ENCODE measurements at regions not wholly inside any gene's neighbourhood (a gene's known extent, or its start where the extent isn't known, plus 50 kb on each side); places are given as distances from the start of the nearest gene placed in this dataset.

- no peak overlapping the region for H3K4me3 ChIP-seq (ENCODE audit: low read depth, low read length)
- H2AFZ ChIP-seq: no peak overlapping the region
- TF ChIP-seq CTCF (IDR thresholded peaks at IDR 0.05): no peak
- H3K36me3 ChIP-seq (ENCODE audit: control insufficient read depth, insufficient read depth, low read length): no peaks in the 10 kb centered on the region
- H3K9me3 ChIP-seq (ENCODE audit: control insufficient read depth, low read length): no peaks in the 10 kb centered on the region
- no peaks in the 10 kb centered on the region for H3K79me2 ChIP-seq
- no peak overlapping the region for H3K4me2 ChIP-seq (ENCODE audit: low read length)
- H3K4me1 ChIP-seq: no peaks in the 10 kb centered on the region
- H3K9ac ChIP-seq: no peak overlapping the region
- H3K27ac ChIP-seq: no peak overlapping the region
- no peaks in the 10 kb centered on the region for H3K27me3 ChIP-seq (ENCODE audit: control insufficient read depth, insufficient read depth, low read length)
Observed at GRCh38 chr4:12933760-12934221, 550.3 kb downstream of the RAB28 start.

- no peaks in the 10 kb centered on the region for H3K9me3 ChIP-seq (ENCODE audit: control insufficient read depth, low read length)
- no peak overlapping the region for H3K9ac ChIP-seq
- no peak overlapping the region for H3K4me2 ChIP-seq (ENCODE audit: low read length)
- H2AFZ ChIP-seq: no peak overlapping the region
- H3K4me3 ChIP-seq (ENCODE audit: low read depth, low read length): no peak overlapping the region
- H3K27me3 ChIP-seq (ENCODE audit: control insufficient read depth, insufficient read depth, low read length): no peaks in the 10 kb centered on the region
- H3K4me1 ChIP-seq: no peaks in the 10 kb centered on the region
- no peak overlapping the region for H3K27ac ChIP-seq
- H3K79me2 ChIP-seq: no peaks in the 10 kb centered on the region
- H3K36me3 ChIP-seq (ENCODE audit: control insufficient read depth, insufficient read depth, low read length): no peaks in the 10 kb centered on the region
- no peak for TF ChIP-seq CTCF (IDR thresholded peaks at IDR 0.05)
Observed at GRCh38 chr4:12932203-12932788, 551.8 kb downstream of the RAB28 start.

GRCh38 chr4:12929784-12930183 lies 554.4 kb downstream of the RAB28 start:
- H3K27me3 ChIP-seq (ENCODE audit: control insufficient read depth, insufficient read depth, low read length): no peaks in the 10 kb centered on the region
- no peaks in the 10 kb centered on the region for H3K36me3 ChIP-seq (ENCODE audit: control insufficient read depth, insufficient read depth, low read length)
- H3K9me3 ChIP-seq (ENCODE audit: control insufficient read depth, low read length): no peaks in the 10 kb centered on the region
- no peak overlapping the region for H3K9ac ChIP-seq
- H3K4me3 ChIP-seq (ENCODE audit: low read depth, low read length): no peak overlapping the region
- H3K79me2 ChIP-seq: no peaks in the 10 kb centered on the region
- H3K27ac ChIP-seq: no peak overlapping the region
- H3K4me2 ChIP-seq (ENCODE audit: low read length): no peak overlapping the region
- TF ChIP-seq CTCF (IDR thresholded peaks at IDR 0.05): no peak
- no peak overlapping the region for H2AFZ ChIP-seq
- no peaks in the 10 kb centered on the region for H3K4me1 ChIP-seq

- no peak for TF ChIP-seq CTCF (IDR thresholded peaks at IDR 0.05)
- H3K4me1 ChIP-seq: no peaks in the 10 kb centered on the region
- H3K4me3 ChIP-seq (ENCODE audit: low read depth, low read length): no peak overlapping the region
- no peak overlapping the region for H2AFZ ChIP-seq
- no peaks in the 10 kb centered on the region for H3K79me2 ChIP-seq
- H3K27me3 ChIP-seq (ENCODE audit: control insufficient read depth, insufficient read depth, low read length): no peaks in the 10 kb centered on the region
- H3K4me2 ChIP-seq (ENCODE audit: low read length): no peak overlapping the region
- no peak overlapping the region for H3K27ac ChIP-seq
- no peaks in the 10 kb centered on the region for H3K36me3 ChIP-seq (ENCODE audit: control insufficient read depth, insufficient read depth, low read length)
- no peaks in the 10 kb centered on the region for H3K9me3 ChIP-seq (ENCODE audit: control insufficient read depth, low read length)
- H3K9ac ChIP-seq: no peak overlapping the region
Observed at GRCh38 chr4:12928751-12929150, 555.4 kb downstream of the RAB28 start.
